GM20000 (cell line): ENCODE measurements at regions not wholly inside any gene's neighbourhood (a gene's known extent, or its start where the extent isn't known, plus 50 kb on each side); places are given as distances from the start of the nearest gene placed in this dataset.
"Not testable (repeated sequence)": the region's sequence is repeated elsewhere in the genome, so short reads cannot be mapped to it uniquely, and the experiment has no call there.

Source experiments
- DNase-seq: peaks from one replicate; pipeline ENCODE4 v3.0.0; 2012; ENCODE audit warnings: low spot score
- TF ChIP-seq, protein P1 (sequence below): IDR thresholded peaks from 2 replicates; pipeline ENCODE4 v1.5.1; 2012; ENCODE audit warnings: mild to moderate bottlenecking, control low read depth; ENCODE audit errors: extremely low read depth, missing control alignments

DNA sequence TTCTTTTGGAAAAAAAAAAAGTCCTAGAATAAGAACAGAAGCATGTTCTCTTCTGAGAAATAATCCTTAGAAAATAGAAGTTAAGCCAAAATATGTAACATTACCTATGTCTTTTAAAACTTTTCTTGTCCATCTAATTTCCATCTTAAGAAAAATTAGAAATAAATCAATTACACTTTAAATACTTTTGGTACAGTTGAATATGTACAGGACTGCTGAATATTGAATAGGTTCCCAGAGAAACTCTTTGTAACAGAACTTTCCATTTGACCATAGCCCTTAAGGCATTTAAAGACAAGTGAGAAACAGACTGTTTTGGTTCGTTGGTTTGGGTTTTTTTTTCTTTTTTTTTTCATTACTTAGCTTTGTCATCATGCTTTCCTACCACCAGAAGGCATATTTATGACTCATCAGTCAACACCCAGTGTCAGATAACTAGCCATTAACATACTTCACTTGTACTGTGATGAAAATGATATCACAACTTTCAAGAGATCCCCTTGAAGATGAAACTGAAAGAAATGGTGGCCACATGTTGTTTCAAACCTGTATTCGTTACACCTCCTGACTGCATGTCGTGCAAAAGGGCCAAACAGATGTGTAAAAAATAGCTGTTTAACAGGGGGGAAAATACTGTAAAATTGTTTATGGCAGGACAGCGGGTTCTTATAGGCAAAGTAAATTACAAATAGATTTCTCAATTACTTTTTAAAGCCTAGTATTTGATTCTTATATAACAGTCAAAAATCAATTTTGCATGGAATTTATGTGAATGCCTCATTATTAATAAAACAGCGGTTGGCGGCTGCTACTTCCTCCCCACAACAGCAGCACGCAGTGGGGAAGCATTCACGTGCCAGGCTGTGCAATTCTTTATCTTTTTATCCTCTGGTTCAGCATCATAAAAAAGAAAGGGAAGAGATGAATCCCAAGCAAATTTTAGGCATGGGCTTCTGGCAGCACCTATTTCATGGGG is 280.7 kb upstream of the HNRNPA3 start:
- peak; percentile 77 for DNase-seq
- TF ChIP-seq, protein P1, sequence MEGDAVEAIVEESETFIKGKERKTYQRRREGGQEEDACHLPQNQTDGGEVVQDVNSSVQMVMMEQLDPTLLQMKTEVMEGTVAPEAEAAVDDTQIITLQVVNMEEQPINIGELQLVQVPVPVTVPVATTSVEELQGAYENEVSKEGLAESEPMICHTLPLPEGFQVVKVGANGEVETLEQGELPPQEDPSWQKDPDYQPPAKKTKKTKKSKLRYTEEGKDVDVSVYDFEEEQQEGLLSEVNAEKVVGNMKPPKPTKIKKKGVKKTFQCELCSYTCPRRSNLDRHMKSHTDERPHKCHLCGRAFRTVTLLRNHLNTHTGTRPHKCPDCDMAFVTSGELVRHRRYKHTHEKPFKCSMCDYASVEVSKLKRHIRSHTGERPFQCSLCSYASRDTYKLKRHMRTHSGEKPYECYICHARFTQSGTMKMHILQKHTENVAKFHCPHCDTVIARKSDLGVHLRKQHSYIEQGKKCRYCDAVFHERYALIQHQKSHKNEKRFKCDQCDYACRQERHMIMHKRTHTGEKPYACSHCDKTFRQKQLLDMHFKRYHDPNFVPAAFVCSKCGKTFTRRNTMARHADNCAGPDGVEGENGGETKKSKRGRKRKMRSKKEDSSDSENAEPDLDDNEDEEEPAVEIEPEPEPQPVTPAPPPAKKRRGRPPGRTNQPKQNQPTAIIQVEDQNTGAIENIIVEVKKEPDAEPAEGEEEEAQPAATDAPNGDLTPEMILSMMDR, result no peak

DNA sequence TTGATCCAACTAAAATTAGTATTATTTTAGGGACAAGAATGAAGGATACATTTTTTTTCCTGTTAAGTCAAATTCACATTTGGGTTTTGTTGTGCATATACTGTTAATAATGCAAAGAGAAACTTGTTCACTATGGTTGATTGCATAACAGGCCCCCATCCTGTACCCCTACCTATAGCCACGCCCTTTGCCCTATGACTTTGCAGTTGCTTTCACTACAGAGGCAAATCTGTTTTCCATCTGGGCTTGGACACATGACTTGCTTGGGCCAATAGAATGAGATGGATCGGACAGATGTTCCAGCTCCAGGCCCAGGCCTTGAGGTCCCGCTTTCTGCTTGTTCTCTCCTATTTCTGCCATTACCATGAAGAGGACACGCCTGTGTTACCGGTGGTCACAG is 278.5 kb upstream of the HNRNPA3 start:
- TF ChIP-seq, protein P1, result no peak
- no peak for DNase-seq

DNA sequence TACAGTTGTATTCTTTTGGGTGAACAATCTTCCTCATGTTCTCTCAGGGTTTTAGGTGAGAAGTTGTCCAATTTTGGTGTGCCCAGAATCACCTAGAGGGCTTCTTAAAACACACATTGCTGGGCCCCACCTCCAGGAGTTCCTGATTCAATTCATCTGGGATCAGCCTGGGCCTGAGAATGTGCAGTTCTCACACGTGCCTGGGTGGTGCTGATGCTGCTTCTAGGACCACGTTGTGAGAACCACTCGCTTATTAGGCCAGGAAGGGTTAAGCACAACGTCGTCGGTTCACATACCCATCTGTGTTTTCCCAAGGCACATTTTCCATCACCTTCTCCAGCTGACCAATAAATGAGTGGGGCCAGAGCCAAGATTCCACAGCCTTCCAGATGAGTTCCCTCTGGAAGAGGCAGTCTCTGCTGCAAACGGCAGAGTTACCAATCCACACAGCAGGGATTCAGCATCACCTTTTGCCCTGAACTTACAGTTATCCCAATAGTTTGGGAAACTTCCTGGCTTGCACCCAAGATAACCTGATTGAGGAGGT is 277.7 kb upstream of the HNRNPA3 start:
- DNase-seq, result no peak
- TF ChIP-seq, protein P1, result no peak

DNA sequence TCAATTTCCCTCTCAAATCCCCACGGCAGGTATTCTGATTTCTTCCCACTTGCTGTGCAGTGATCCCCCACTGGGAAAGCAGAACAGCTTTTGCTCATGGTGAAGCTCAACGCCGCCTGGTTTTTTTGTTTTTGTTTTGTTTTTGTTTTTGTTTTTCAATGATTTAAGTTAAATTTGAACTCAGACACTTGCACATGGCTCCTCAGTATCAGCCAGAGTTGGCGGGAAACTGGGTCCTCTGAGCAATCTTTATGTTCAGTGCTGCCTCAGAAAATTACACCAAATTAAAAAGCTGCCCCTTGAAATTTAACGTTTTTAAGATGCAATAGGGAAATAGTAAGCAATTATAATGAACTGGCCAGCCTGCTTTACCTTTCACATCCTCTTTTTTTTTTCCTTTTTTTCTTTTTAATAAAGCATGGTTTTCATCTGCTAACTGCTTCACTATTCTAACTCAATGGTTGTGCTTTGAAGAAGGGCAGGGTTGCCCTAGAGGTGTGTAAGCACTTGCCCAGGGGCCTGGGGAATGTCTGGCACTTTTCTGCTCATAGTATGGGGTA is 277.0 kb upstream of the HNRNPA3 start:
- TF ChIP-seq, protein P1, result no peak

DNA sequence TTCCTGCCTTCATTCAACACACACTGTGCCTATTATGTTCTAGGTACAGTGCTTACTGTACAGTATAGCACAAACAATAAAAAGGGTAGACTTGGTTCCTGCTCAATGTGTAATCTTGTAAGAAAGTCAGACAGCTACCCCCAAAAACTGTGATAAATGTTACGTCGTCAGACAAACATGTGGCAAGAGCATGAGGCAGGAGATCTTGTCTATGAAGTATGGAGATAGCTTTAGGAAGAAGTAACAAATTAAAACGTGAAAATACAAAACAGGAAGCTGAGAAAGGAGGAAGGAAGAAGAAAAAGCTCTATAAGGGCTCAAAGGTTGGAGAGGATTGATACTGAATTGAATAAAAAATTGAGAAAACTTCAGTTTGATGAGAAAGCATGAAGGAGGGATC is 276.2 kb upstream of the HNRNPA3 start:
- TF ChIP-seq, protein P1, result no peak
- no peak for DNase-seq

More for the DNA sequence above, 277.0 kb upstream of the HNRNPA3 start:
- DNase-seq, result no peak

DNA sequence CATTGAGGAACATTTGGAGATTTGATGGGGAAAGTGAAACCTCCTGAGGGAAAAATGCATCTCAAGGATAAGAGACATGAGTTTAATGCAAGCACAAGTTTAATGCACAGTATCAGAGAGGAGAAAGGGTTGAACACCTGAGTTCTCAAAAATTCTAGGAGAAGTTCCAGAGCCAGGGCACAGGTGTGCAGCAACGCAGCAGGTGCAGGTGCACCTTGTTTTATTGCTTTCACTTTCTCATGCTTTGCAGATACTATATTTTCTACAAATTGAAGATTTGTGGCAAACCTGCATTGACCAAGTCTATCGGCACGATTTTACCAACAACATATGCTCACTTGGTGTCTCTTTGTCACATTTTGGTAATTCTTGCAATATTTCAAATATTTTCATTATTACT is 267.6 kb upstream of the HNRNPA3 start:
- TF ChIP-seq, protein P1, result no peak
- no peak for DNase-seq

DNA sequence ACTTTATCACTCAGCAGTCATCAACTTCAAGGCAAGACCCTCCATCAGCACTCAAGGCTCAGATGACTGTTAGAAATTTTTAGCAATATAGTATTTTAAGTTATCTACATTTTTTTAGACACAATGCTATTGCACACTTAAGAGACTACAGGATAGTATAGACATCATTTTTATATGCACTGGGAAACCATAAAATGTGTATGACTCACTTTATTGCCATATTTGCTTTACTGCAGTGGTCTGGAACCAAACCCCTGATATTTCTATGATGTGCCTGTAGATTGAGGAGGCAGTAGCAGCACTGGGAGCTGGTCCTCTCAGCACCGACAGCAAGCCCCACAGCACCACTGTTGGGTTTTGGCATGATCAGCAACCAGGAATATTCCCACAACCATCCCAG is 264.8 kb upstream of the HNRNPA3 start:
- DNase-seq, result no peak
- TF ChIP-seq, protein P1, result no peak

DNA sequence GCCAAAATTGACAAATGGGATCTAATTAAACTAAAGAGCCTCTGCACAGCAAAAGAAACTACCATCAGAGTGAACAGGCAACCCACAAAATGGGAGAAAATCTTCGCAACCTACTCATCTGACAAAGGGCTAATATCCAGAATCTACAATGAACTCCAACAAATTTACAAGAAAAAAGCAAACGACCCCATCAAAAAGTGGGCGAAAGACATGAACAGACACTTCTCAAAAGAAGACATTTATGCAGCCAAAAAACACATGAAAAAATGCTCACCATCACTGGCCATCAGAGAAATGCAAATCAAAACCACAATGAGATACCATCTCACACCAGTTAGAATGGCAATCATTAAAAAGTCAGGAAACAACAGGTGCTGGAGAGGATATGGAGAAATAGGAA is 261.4 kb upstream of the HNRNPA3 start:
- not testable (repeated sequence) for DNase-seq
